A673 (cell line): ENCODE measurements at regions not wholly inside any gene's neighbourhood (a gene's known extent, or its start where the extent isn't known, plus 50 kb on each side); places are given as distances from the start of the nearest gene placed in this dataset.

Experiments
- CTCF ChIP-seq: fragments of 300-800, 200-600 bp; sonication (generic); conservative IDR thresholded peaks from 2 replicates; pipeline ENCODE4 v1.5.1; 2017; ENCODE audit warnings: low read depth, mild to moderate bottlenecking, antibody characterized with exemption, low read length, moderate library complexity, mixed read lengths
- EZH2 ChIP-seq: fragments of 200-600 bp; sonication (generic); IDR thresholded peaks from 2 replicates; pipeline ENCODE4 v1.6.1; 2017; ENCODE audit warnings: borderline replicate concordance, low read depth, mild to moderate bottlenecking, mixed read lengths, antibody characterized with exemption, low read length; ENCODE audit not compliant: poor library complexity, severe bottlenecking

- TF ChIP-seq CTCF (no peak), EZH2 (no peak)
Measured at GRCh38 chr3:31048143-31048542, 153.7 kb upstream of the GADL1 start.
